Neural crest cell (in vitro differentiated cells): ENCODE measurements at regions not wholly inside any gene's neighbourhood (a gene's known extent, or its start where the extent isn't known, plus 50 kb on each side); places are given as distances from the start of the nearest gene placed in this dataset.

Experiments
- DNase-seq: peaks from one replicate; pipeline ENCODE4 v3.0.0; 2021; ENCODE audit warnings: low read depth, mixed read lengths, low spot score
- H3K27ac Mint-ChIP-seq: one replicate; pipeline ENCODE4 v1.8.0; 2021; ENCODE audit warnings: mild to moderate bottlenecking, mixed read lengths; ENCODE audit not compliant: unreplicated experiment
- H3K27me3 Mint-ChIP-seq: 2 replicates; pipeline ENCODE4 v1.8.0; 2021; ENCODE audit warnings: low read depth, mild to moderate bottlenecking, mixed read lengths
- H3K36me3 Mint-ChIP-seq: 2 replicates; pipeline ENCODE4 v1.8.0; 2021; ENCODE audit warnings: low read depth, mild to moderate bottlenecking, mixed read lengths
- H3K4me1 Mint-ChIP-seq: 2 replicates; pipeline ENCODE4 v1.8.0; 2021; ENCODE audit warnings: mixed read lengths
- H3K4me3 Mint-ChIP-seq: one replicate; pipeline ENCODE4 v1.8.0; 2021; ENCODE audit warnings: mild to moderate bottlenecking, mixed read lengths
- H3K9me3 Mint-ChIP-seq: 2 replicates; pipeline ENCODE4 v1.8.0; 2021; ENCODE audit warnings: mixed read lengths
- TF ChIP-seq, protein P1 (sequence below): fragments of 200-600 bp; sonication (generic); conservative IDR thresholded peaks from 2 replicates; pipeline ENCODE4 v1.5.0; 2021; ENCODE audit warnings: antibody characterized with exemption, mild to moderate bottlenecking

DNA sequence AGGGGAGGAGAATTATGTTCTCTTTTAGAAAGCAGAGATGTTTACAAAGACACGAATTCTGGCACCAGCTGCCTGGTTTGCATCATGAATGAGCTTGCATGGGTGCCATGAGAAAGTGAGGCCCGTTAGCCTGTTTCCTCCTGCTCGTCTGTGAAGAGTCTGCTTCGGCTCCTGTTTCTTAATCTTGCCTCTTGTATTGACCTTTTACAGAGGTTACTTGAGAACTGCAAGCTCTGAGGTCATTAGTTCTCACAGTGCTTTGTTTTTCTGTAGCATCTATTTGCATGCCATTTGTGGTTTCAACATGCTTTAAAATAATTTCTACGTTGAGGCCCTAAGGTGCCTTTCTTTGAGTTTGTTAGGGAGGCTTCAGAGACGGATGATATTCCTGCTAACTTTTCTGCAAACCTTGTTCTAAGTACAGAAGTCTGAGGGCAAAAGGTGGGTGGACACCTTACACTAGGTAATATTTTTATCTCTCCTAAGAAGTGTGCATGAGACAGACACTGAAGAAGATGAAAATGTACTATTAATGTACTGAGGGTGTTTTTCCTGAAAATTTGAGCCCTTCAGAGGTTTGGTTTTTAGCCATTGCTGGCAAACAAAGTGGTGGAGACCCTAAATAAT lies 53.4 kb upstream of the LINC00305 start:
- no peak overlapping the region for H3K4me3 Mint-ChIP-seq
- peaks cover 4% of the 10 kb centered on the region for H3K9me3 Mint-ChIP-seq

DNA sequence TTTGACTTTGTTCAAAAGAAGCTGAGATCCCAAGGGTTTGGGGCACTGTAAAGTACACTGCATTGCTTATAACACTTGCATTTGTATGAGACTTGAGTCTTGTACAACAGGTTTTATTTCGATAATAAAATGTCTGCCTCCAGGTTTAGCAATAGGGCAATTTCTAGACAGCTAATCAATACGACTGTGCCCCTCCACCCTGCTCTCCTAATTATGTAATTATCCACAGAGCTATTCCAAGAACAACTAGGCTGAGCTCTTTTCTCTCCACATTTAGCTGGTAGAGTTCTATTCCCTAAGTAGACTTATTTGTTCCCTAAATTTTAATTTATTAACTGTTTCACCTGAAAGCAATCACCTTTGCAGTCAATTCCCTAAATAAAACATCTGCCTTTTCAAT lies 52.9 kb upstream of the LINC00305 start:
- no peak for DNase-seq
- Mint-ChIP-seq H3K9me3 (peaks cover 4% of the 10 kb centered on the region), H3K27me3 (no peaks in the 10 kb centered on the region), H3K4me3 (no peak overlapping the region), H3K36me3 (no peaks in the 10 kb centered on the region), H3K4me1 (peaks cover 19% of the 10 kb centered on the region), H3K27ac (peak overlapping the region; percentile 2)
- TF ChIP-seq, protein P1, sequence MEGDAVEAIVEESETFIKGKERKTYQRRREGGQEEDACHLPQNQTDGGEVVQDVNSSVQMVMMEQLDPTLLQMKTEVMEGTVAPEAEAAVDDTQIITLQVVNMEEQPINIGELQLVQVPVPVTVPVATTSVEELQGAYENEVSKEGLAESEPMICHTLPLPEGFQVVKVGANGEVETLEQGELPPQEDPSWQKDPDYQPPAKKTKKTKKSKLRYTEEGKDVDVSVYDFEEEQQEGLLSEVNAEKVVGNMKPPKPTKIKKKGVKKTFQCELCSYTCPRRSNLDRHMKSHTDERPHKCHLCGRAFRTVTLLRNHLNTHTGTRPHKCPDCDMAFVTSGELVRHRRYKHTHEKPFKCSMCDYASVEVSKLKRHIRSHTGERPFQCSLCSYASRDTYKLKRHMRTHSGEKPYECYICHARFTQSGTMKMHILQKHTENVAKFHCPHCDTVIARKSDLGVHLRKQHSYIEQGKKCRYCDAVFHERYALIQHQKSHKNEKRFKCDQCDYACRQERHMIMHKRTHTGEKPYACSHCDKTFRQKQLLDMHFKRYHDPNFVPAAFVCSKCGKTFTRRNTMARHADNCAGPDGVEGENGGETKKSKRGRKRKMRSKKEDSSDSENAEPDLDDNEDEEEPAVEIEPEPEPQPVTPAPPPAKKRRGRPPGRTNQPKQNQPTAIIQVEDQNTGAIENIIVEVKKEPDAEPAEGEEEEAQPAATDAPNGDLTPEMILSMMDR: no peak

More for the DNA sequence above, 53.4 kb upstream of the LINC00305 start:
- peaks cover 19% of the 10 kb centered on the region for H3K4me1 Mint-ChIP-seq
- H3K36me3 Mint-ChIP-seq: no peaks in the 10 kb centered on the region
- TF ChIP-seq, protein P1: no peak
- DNase-seq: no peak
- no peak overlapping the region for H3K27ac Mint-ChIP-seq
- no peaks in the 10 kb centered on the region for H3K27me3 Mint-ChIP-seq

DNA sequence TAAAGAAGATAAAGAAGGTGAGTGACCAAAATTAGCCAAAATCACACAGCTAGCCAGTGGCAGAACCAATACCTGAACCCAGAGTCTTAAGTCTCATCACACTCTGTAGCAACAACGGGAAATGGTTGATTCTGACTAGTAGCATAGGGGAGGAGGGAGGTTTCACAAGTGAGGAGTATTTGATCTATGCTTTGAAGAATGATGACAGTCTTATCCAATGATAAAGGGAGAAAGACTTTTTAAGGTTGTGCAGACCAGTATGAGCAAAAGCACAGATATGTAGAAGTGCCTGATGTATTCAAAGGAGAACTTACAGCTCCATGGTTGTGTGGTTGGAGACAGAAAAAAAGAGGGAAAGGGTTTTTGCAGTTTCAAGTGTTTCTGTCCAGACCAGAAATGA lies 50.7 kb upstream of the LINC00305 start:
- TF ChIP-seq, protein P1: no peak
- no peak for DNase-seq
- no peaks in the 10 kb centered on the region for H3K36me3 Mint-ChIP-seq
- peaks cover 19% of the 10 kb centered on the region for H3K4me1 Mint-ChIP-seq
- no peak overlapping the region for H3K4me3 Mint-ChIP-seq
- no peak overlapping the region for H3K27ac Mint-ChIP-seq
- no peaks in the 10 kb centered on the region for H3K27me3 Mint-ChIP-seq
- peaks cover 4% of the 10 kb centered on the region for H3K9me3 Mint-ChIP-seq
